AG10803 (cell line): ENCODE measurements at regions not wholly inside any gene's neighbourhood (a gene's known extent, or its start where the extent isn't known, plus 50 kb on each side); places are given as distances from the start of the nearest gene placed in this dataset.

Source experiments
- DNase-seq: peaks from one replicate; pipeline ENCODE4 v3.0.0; 2010; ENCODE audit warnings: low read depth
- H3K4me3 ChIP-seq: 2 replicates; pipeline ENCODE4 v1.5.1; 2011; ENCODE audit warnings: mild to moderate bottlenecking, low read length, control low read depth
- TF ChIP-seq, protein P1 (sequence below): conservative IDR thresholded peaks from 2 replicates; pipeline ENCODE4 v1.5.1; 2011; ENCODE audit warnings: mild to moderate bottlenecking, low read length, control low read depth, inconsistent platforms

DNA sequence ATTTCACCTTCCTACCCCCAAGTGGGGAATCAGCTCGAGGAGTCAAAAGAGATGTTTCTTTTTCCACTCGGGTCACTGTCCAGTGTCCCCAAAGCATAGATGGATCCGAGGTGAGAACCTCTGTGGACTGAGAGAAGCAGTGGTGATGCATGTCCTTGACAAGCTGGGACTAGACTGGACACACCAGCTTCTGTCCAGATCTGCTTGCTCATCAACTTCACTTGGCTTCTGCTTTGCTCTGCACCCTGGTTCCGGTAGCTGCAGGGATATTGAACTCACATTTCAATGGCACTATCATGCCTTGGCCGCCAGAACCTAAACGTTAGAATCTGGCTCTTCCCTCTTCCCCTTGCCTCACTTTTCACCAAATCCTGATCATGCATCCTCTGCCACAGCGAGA, 50.3 kb upstream of the CXCL12 start:
- no peak overlapping the region for H3K4me3 ChIP-seq
- DNase-seq, result no peak
- TF ChIP-seq, protein P1, sequence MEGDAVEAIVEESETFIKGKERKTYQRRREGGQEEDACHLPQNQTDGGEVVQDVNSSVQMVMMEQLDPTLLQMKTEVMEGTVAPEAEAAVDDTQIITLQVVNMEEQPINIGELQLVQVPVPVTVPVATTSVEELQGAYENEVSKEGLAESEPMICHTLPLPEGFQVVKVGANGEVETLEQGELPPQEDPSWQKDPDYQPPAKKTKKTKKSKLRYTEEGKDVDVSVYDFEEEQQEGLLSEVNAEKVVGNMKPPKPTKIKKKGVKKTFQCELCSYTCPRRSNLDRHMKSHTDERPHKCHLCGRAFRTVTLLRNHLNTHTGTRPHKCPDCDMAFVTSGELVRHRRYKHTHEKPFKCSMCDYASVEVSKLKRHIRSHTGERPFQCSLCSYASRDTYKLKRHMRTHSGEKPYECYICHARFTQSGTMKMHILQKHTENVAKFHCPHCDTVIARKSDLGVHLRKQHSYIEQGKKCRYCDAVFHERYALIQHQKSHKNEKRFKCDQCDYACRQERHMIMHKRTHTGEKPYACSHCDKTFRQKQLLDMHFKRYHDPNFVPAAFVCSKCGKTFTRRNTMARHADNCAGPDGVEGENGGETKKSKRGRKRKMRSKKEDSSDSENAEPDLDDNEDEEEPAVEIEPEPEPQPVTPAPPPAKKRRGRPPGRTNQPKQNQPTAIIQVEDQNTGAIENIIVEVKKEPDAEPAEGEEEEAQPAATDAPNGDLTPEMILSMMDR, result no peak

DNA sequence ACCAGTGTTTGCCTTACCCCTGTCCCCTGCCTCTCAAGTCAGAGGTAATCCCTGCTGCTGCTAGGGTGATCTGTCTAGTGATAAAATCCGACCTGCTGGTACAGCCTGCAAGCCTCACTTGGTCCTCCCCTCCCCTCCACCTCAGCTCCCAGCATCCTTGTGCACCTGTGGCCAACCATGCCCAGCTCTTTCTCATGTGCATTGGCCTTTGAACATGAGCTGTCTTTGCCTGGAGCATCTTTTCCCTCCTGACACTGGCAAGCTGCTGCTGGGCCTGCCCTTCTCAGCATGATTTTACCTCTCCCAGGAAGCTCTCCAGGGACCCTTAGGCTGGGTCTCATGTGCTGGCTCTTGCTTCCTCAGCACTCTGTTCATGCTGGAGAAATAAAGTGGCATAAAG, 51.3 kb upstream of the CXCL12 start:
- TF ChIP-seq, protein P1, result no peak
- H3K4me3 ChIP-seq, result no peak overlapping the region
- no peak for DNase-seq

GRCh38 chr10:44437840-44438511, 53.1 kb upstream of the CXCL12 start:
- TF ChIP-seq, protein P1, result no peak
- H3K4me3 ChIP-seq, result no peak overlapping the region
- no peak for DNase-seq

GRCh38 chr10:44439239-44439957, 54.5 kb upstream of the CXCL12 start:
- H3K4me3 ChIP-seq, result no peak overlapping the region
- TF ChIP-seq, protein P1, result no peak
- DNase-seq, result no peak

DNA sequence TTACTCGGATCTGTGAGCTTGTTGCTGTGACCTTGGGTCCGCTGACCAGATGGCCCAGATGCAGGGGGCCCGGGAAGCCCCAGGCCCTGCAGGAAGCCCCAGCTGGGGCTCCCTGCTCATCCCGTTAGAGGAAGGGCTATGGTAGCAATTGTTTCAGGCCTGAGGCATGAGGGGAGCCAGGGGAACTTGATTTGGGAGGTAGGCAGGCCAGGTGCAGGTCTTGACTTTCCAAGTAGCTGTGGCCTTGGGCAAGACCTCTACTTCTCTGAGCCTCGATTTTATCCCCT, 55.0 kb upstream of the CXCL12 start:
- TF ChIP-seq, protein P1, result no peak
- no peak overlapping the region for H3K4me3 ChIP-seq
- no peak for DNase-seq

DNA sequence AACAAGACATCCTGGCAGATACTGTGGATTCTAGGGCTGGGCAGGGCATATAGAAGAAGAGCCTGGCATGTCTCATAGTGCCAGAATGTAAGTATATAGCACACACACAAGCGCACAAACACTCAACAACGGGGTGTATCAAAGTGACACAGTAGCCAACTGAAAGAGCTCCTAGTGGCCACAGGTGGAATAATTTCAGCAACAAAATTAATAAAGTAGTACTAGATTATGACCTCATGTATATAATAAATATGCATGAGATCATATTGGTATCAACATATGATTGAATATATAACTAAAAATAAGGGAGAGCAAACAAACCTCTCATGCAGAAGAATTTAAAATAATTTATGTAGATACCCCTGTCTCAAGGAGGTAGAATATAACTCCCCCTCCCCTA, 72.4 kb upstream of the CXCL12 start:
- H3K4me3 ChIP-seq, result no peak overlapping the region
- TF ChIP-seq, protein P1, result peak; percentile 23; the same call in 1 of the 2 replicates

DNA sequence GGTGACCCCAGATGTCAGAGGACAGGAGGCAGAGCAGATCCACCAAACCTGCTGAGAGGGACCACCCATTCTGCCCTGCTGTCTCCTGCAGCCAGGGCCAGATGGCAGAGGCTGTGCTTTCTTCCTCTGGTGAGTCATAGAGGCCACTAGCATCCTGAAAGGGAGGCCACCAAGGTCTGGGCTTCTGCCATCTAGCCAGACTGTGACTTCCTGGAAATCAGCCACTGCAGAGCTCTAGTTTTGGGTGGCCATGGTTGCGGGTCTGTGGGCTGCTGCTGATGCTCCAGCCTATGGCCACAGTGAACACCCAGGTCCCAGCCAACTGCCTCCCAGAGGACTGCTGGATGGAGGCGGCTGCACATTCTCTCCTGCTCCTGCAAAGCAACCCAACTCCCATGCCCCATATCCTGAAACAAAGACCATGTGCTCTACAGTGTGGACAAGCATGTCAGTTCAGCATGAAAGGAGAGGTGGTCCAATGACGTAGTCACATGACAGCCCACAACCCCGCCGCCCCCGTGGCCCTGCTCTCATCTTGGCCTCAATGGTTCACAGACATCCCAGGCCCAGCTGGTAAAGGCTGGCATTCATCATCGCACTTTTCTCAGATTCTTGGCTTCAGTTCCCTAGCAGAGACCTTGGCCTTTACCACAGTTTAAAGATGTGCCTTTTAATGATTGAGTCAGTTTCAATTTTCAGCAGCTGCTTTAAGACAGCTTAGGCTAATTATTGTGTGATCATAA, 73.9 kb upstream of the CXCL12 start:
- no peak overlapping the region for H3K4me3 ChIP-seq
- no peak for DNase-seq
- TF ChIP-seq, protein P1, result no peak

More for the DNA sequence above, 72.4 kb upstream of the CXCL12 start:
- no peak for DNase-seq
